ENCODE measurements at regions not wholly inside any gene's neighbourhood (a gene's known extent, or its start where the extent isn't known, plus 50 kb on each side); places are given as distances from the start of the nearest gene placed in this dataset.

DNA sequence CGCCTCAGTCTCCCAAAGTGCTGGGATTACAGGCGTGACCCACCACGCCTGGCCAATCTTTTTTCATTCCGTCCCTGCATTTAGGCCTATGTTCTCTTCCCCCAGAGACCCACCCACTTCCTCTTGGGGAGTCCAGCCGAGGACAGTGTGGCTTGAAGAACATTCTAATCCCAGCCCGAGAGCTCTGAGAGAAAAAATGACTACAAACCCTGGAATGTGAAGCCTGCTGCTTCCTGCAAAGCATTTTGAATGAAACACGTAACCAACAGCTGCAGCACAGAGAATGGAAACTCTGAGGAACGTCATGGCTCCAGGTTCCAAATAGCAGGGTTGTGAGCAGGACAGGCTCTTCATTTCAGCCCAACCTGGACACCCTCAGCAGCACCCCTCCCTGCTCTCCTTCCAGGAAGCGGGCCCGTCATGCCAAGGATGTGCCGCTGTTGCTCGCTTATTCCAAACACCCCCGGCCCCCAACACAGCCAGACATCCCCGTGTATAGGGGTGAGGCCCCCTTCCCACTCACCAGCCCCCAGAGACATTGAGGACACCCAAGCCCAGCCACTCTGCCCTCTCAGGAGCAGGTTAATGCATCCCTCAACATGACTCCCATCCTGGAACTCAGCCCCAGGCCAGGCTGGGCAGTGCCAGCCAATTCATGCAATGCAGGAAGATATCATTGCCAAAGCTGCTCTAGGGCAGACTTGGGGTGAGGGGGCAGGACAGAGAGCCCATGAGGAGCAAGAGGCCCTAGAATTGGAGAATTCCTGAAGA lies 139.8 kb downstream of the ZFP36L2 start:
- peak; percentile 82 for DNase-seq

DNA sequence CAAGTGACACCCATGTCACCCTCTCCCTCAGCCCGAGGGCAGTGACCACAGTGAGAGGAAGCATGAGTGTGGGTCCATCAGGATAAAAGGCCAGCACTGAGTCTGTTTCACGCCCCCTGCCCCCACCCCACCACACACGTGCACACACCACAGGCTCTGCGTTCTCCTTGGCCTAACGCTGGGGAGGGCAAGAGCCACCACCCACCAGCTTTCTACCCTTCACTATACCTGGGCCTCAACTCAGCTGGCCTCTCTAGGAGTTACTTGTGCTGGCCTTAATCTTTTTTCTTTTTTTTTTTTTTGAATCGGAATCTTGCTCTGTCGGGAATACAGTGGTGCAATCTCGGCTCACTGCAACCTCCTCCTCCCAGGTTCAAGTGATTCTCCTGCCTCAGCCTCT lies 140.5 kb downstream of the ZFP36L2 start:
- DNase-seq, result no peak

GRCh38 chr2:43085505-43085904 lies 140.9 kb downstream of the ZFP36L2 start:
- no peak for DNase-seq

- no peak for DNase-seq
Observed at GRCh38 chr2:43084699-43085091, 141.7 kb downstream of the ZFP36L2 start.

DNA sequence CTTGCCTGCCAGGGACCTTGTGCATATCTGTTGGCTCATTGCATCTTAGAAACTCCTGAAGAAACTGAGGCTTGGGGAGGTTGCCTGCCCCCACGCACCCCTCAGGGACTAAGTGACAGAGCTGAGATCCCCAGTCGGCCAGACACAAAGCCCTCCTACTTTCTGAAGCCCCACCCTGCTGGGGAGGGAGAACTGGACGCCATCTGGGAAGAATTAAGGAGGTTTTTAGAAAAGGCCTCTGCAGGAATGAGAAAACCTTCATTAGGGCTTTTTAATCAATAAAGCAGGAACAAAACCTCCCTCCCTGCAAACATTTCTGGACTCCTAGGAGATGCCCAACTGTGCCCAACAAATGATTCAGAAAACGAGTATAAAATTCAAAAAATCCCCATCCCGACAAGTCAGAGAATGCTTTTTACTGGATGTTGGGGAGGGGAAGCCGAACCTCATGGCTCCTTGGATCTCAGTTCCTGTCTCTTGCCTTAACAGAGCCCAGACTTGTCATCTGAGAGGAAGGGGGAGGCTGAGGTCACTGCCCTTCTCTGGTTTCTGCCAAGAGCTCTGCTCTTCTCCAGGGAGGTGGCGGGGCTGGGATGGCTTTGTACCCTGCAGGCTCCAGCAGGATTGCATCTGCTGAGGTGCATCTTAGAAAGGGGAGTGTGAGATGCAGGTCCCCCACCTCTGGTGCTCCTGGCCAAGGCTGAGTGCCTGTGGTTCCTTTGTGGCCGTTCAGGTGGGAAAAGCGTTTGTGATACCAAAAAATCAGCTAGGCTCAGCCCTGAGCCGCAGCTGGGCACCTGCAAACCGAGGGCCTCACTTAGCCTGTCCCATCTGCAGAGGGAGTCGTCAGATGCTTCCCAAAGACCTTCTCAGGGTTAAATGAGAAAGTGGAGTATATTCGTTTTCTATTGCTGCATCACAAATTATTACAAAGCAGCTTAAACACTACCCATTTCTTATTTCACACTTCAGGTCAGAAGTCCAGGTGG lies 142.4 kb downstream of the ZFP36L2 start:
- peak; percentile 89 for DNase-seq

- no peak for DNase-seq
Observed at GRCh38 chr2:43082903-43083677, 143.3 kb downstream of the ZFP36L2 start.

GRCh38 chr2:43082111-43082894 lies 144.1 kb downstream of the ZFP36L2 start:
- no peak for DNase-seq

DNA sequence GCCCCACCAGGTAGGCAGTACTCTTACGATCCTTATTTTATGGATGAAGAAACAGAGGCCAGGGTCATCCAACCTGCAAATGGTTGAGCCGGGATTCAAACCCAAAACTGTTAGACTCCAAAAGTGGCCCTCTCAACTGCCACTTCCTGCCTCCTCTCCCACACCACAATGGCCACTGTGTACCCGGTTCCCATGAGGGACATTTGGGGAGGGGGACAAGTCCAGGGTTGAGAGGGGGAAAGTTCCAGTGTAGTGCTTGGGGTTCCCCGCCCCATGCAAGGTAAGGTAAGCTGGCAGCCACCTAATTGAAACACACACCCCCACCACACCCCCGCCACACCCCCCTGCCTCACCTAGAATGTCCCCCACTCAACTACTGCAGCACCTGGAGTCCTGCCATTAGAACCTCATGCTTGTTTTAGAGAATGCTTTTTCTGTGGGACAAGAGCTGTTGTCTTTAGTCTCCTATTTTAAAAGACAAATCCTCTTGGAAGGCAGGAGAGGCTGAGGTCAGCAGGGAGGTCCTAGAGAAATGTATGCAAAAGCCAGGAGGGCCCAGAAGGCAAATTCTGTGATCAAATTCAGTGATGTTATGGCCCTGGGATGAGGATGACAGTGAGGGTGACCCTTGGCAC lies 145.2 kb downstream of the ZFP36L2 start:
- no peak for DNase-seq

- DNase-seq, result no peak
Observed at GRCh38 chr2:43080571-43081021, 145.8 kb downstream of the ZFP36L2 start.

DNA sequence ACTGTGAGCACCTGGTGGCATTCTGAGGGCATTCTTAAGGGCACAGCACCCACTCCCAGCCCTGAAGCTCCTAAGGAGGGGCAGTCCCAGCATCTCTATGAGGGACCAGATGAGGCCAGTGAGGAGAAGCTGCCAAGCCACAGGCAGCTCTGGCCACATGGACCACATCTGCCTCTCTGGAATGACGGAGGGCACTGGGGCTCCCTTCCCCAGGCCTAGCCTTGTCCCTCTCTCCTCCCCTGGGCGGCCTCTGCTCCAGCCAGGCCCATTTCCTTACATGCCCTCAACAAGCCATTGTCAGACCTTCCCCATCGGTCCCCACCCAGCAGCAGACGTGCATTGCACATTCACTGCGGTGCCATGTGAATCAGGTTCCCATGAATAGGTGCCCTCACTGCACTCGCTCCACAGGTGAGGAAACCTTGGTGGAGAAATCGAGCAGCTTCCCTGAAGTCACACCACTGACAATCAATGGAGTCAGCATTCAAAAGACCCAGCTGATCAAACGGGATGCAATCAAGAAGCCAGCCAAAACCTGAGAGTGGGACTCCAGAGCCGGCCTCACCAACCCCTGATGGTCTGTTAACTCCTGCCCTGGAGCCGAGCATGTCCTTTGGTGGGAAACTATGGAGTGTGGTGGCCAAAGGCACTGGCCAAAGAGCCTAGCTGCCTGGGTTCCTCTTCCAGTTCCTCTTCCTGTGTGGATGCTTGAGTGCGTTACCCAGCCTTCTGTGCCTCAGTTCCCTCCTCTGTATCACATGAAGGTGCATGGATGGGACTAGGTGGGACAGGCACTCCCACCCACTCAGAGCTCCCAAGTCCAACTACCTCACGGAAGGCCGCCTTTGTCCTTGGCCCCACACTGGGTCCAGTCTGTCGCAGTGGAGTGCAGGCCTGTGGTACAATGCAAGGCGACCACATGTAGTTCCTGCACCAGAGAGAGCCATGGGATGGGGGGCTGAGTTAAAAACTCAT lies 147.3 kb downstream of the ZFP36L2 start:
- no peak for DNase-seq

- no peak for DNase-seq
Observed at GRCh38 chr2:43078301-43078700, 148.1 kb downstream of the ZFP36L2 start.

- no peak for DNase-seq
Observed at GRCh38 chr2:43077876-43078275, 148.5 kb downstream of the ZFP36L2 start.

DNA sequence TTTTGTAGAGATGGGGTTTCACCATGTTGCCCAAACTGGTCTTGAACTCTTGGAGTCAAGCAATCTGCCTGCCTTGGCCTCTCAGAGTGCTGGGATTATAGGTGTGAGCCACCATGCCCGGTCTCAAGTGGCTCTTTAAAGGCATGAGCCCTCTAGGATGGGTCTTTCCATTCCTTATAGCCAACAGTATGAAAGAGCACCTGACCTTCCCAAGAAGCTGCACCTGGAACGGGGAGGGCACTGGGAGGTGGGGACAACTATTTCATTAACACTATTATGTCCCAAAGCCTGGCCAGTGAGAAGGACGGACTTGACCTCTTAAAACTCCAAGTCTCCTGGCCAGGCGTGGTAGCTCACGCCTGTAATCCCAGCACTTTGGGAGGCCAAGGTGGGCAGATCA lies 149.7 kb downstream of the ZFP36L2 start:
- DNase-seq, result no peak

GRCh38 chr2:43075811-43076585 lies 150.4 kb downstream of the ZFP36L2 start:
- DNase-seq, result no peak

- DNase-seq, result peak; percentile 76
Observed at GRCh38 chr2:43075054-43075593, 151.3 kb downstream of the ZFP36L2 start.

DNA sequence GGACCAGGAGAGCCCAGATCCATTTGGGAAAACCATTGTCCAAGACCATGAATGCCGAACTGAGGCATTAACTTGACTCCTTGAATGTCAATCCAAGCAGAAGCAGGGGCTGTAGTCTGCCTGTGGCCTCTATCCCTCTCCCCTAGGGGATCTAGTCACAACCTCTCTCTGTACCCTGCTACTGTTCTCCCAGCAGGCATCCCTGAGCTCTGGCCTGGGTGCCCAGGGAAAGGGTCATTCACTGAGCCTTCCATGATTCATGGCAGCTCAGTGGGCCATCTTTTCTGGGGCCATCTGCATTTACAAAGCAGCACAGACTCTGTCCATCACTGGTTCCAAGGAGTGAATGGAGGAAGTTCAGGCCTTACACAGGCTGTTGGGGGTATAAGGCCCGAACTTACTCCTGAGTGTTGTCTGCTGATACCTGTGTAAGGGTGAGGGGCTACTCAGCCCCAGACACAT lies 151.8 kb downstream of the ZFP36L2 start:
- DNase-seq, result no peak

DNA sequence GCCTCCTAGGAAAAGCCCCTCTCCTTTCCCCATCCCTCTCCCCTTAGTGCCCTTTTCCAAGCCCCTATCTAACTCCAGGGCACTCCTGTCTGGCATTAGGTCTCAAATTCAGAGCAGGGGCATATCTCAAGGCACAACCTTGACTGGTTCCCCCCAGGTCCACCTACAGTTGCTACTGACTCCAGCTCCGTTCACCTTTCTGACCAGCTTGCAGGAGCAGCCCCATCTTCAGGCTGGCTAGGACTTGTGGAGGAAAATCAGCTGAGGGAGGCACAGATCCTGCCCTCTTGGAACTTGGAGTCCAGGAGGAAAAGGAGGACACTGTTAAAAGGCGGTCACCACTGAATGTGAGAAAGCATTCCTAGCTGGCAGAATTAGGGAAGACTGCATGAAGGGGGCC lies 152.4 kb downstream of the ZFP36L2 start:
- no peak for DNase-seq

DNA sequence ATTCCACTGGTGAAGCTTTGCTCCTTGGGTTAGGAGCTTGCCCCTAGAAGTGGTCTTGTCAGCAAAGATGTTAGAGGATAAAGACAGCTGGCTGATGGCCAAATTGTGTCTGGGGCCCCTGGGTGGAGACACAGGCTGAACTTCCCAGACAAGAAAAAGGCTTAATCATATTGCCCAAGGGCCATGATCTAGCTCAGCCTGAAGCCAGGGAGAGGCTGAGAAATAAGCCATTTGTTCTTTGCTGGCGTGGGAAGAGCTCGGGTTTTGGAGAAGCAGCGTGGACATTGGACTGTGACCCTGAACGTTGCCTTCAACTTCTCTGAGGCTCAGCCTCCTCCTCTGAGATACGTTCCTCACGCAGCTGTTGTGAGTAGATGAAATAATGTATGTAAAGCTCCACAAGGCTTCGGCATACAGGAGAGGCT lies 153.0 kb downstream of the ZFP36L2 start:
- DNase-seq, result peak; percentile 60

Data from renal pelvis (tissue), 1 donor.